IPS-18c (cell line): ENCODE measurements at regions not wholly inside any gene's neighbourhood (a gene's known extent, or its start where the extent isn't known, plus 50 kb on each side); places are given as distances from the start of the nearest gene placed in this dataset.

ENCODE experiments used
- H3K4me3 ChIP-seq: 2 replicates; pipeline ENCODE4 v1.7.0; 2013; ENCODE audit warnings: low read depth, mild to moderate bottlenecking, low read length, moderate library complexity; ENCODE audit not compliant: insufficient read depth
- H3K9me3 ChIP-seq: one replicate; pipeline ENCODE4 v1.6.1; 2013; ENCODE audit warnings: mild to moderate bottlenecking, low read length, moderate library complexity; ENCODE audit not compliant: control insufficient read depth, insufficient read depth

DNA sequence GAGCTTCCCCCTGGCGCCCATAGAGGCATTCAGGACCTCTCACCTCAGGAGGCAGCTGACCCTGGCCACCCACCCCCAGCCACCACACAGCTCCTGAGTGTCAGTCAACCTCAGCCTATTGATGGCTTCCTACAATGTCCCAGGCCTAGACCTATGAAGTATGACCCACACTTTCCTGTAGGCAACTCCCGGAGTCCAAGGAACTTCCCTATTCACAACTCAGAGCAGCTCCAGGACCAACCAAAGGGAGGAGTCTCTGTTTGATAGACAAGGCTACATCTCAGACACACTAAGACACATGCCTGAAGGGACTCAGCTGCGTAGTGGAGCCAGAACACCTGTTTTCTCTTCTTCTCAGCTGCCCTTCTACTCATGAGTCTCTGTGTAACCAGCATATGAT, 169.1 kb downstream of the MAFB start:
- Histone ChIP-seq H3K4me3 (no peak overlapping the region), H3K9me3 (no peaks in the 10 kb centered on the region)

DNA sequence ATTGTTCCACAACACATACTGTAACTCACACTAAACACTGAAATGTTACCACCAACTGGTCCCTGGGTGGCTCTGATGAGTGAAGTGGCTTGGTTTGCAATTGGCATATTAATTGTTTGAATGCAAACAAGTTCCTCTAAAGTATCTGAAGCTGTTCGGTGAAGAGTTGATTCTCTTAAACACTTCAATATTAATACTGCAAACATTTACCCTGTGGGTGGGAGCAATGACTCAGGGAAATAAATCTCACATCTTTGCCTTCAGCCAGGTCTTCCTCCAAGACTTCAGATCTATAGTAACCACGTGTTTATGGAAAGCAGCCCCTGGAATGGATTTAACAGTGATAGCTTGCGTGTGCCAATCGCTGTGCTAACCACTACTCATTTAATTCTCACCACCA, 176.0 kb downstream of the MAFB start:
- Histone ChIP-seq H3K4me3 (no peak overlapping the region), H3K9me3 (peaks cover 2% of the 10 kb centered on the region)

DNA sequence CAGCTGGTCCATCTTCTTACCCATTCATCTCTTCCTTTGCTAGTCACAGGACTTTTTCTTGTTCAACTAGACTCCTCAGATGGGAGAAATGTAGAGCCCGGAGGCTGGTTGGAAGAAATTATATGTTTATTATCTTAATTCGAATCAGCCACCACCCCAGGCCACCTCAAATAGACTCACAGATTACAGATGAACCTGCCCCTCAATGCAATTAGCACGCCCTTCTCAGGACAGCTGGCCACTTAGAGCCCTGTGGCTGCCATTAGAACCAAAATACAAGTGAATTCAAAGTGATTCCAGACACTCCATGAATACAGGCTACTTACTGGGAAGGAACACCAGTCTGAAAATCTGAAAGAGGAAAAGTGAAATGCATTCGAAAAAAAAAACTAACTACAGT, 176.4 kb downstream of the MAFB start:
- no peak overlapping the region for H3K4me3 ChIP-seq
- peaks cover 2% of the 10 kb centered on the region for H3K9me3 ChIP-seq

DNA sequence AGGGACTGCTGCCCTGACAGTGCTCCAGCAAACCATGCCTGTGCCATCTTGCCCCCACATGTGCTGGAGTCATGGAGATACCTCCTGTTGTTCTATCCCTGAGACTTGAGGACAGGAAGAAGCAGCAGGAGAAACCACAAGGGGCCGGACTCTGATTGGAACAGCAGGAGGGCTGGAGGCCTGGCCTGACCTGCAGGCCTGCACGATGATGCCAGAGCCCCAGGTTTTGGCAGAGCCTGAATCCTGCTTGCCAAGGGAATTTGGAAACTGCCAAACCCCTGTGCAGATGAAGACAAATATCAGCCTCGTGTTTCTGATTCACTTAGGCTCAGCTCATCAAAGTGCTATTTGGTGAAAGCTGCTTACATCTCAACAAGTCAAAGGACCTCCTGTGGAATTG, 177.6 kb downstream of the MAFB start:
- peaks cover 2% of the 10 kb centered on the region for H3K9me3 ChIP-seq
- H3K4me3 ChIP-seq = no peak overlapping the region

GRCh38 chr20:40510622-40511021, 178.4 kb downstream of the MAFB start:
- H3K9me3 ChIP-seq = peaks cover 2% of the 10 kb centered on the region
- no peak overlapping the region for H3K4me3 ChIP-seq

- no peak overlapping the region for H3K4me3 ChIP-seq
- H3K9me3 ChIP-seq = peaks cover 2% of the 10 kb centered on the region
These were observed 180.2 kb downstream of the MAFB start for GRCh38 chr20:40508821-40509220.

DNA sequence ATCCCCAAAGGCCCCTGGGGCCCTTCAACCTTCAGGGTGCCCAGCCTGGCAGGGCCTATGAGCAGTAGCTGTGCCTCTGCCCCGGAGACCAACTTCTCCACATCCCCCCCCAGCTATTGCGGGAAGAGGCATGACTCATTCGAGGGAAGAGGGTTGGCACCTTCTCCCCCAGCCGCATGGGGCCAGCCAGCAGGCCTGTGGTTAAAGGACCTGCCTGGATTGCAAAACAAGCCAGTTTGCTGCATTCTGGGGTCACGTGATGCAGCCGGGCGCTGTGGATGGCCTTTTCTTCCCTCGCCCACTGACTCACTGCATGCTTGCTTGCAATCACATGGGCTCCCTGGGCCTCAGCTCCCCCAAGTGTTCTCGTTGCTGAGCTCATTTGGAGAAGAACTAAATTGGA, 182.5 kb downstream of the MAFB start:
- peaks cover 2% of the 10 kb centered on the region for H3K9me3 ChIP-seq
- no peak overlapping the region for H3K4me3 ChIP-seq

DNA sequence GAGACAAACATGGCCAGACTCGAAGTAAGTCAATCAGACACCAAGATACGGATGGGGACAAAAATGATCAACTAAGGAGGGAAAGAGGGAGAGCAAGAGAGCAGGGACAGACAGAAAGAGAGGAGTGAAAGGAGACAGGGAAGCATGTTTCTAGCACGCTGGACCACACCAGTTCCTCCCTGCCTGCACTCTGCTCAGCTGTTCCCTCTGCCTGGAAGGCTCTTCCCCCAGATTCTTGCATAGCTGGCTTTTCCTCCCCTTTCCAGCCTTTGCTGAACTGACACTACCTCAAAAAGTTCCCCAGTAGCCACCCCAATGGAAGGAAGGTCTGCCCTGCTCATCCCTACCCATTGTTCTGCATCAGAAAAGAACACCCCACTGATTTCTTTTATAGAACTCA, 185.9 kb downstream of the MAFB start:
- Histone ChIP-seq H3K9me3 (no peaks in the 10 kb centered on the region), H3K4me3 (no peak overlapping the region)

DNA sequence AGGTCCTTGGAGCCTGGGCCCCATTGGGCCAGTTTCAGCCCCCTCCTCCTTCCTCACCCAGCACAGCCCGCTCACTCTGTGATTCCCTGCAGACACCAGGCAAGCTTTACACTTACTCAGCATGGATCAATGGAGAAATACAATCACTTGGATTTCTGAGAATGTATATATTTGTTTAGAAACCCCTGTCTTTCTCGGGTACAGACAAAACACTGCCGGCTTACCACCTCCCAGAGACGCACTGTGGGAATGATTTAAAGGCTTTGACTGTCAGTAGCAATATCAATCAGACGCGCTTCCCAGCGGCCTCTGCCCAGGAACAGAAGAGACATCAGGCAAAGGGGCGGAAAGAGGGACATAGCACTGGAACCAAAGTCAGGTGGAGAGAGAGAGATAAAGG, 186.5 kb downstream of the MAFB start:
- Histone ChIP-seq H3K9me3 (no peaks in the 10 kb centered on the region), H3K4me3 (no peak overlapping the region)

DNA sequence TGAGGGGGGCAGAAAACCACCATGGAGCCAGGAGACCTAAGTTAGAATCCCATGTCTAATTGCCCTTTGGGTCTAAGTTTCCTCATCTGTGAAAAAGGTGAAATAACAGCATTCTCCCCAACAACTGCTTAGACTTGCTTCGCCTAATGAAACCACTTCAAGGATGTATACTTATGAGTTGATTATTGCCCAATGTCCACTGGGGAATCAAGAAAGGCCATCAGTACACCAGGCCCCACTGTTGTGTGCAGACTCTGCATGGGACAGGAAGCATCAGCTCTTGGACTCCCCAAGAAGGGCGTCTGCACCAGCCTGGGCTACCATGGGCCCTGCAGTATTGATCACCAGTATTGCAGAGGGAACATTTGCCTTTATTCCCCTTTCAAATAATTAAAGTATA, 189.6 kb downstream of the MAFB start:
- Histone ChIP-seq H3K4me3 (no peak overlapping the region), H3K9me3 (no peaks in the 10 kb centered on the region)

- Histone ChIP-seq H3K9me3 (no peaks in the 10 kb centered on the region), H3K4me3 (no peak overlapping the region)
These were observed 190.9 kb downstream of the MAFB start for GRCh38 chr20:40497899-40498691.

GRCh38 chr20:40495956-40496355, 193.1 kb downstream of the MAFB start:
- Histone ChIP-seq H3K4me3 (no peak overlapping the region), H3K9me3 (no peaks in the 10 kb centered on the region)

GRCh38 chr20:40494248-40494647, 194.8 kb downstream of the MAFB start:
- no peaks in the 10 kb centered on the region for H3K9me3 ChIP-seq
- H3K4me3 ChIP-seq = no peak overlapping the region

GRCh38 chr20:40493549-40493948, 195.5 kb downstream of the MAFB start:
- Histone ChIP-seq H3K9me3 (no peaks in the 10 kb centered on the region), H3K4me3 (no peak overlapping the region)

GRCh38 chr20:40493071-40493470, 196.0 kb downstream of the MAFB start:
- H3K9me3 ChIP-seq = no peaks in the 10 kb centered on the region
- no peak overlapping the region for H3K4me3 ChIP-seq

- no peaks in the 10 kb centered on the region for H3K9me3 ChIP-seq
- H3K4me3 ChIP-seq = no peak overlapping the region
These were observed 197.9 kb downstream of the MAFB start for GRCh38 chr20:40491009-40491590.

DNA sequence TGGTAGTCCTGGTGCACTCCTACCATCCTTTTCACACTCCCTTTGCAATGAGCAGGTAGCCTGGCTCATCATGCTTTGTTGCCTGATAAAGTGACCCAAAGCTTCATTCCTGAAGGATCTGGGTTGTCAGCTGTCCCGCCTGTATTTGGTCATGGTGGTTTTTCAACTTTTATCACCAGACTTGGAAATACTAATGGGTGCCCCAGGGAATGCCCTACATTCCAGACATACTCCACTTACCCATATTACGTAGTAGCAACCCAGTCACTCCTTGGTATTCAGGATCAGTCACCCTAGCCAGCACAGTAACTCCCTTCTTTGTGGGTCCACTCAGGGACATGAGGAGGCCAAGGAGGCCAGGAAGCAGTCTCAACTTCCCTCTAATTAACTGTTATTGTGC, 199.2 kb downstream of the MAFB start:
- no peak overlapping the region for H3K4me3 ChIP-seq
- no peaks in the 10 kb centered on the region for H3K9me3 ChIP-seq

- H3K9me3 ChIP-seq = no peaks in the 10 kb centered on the region
- no peak overlapping the region for H3K4me3 ChIP-seq
These were observed 200.6 kb downstream of the MAFB start for GRCh38 chr20:40488401-40488800.

- Histone ChIP-seq H3K9me3 (no peaks in the 10 kb centered on the region), H3K4me3 (no peak overlapping the region)
These were observed 202.7 kb downstream of the MAFB start for GRCh38 chr20:40486297-40486696.
